Vagina (tissue), 2 donors: ENCODE measurements at regions not wholly inside any gene's neighbourhood (a gene's known extent, or its start where the extent isn't known, plus 50 kb on each side); places are given as distances from the start of the nearest gene placed in this dataset.
"Not testable (repeated sequence)": the region's sequence is repeated elsewhere in the genome, so short reads cannot be mapped to it uniquely, and the experiment has no call there.

Experiments used
- DNase-seq, 2 donors: peaks; one replicate each; pipeline ENCODE4 v3.0.0-alpha.2; 2017; ENCODE audit errors: extremely low spot score in 2 of 2
- H3K27ac ChIP-seq: fragments of 200-600 bp; sonication (generic); one replicate; pipeline ENCODE4 v1.5.1; 2019
- H3K27me3 ChIP-seq: fragments of 200-600 bp; sonication (generic); one replicate; pipeline ENCODE4 v1.5.1; 2019
- H3K36me3 ChIP-seq, 2 donors: fragments of 200-600 bp; sonication (generic); one replicate each; pipeline ENCODE4 v1.5.1; 2017 to 2019
- H3K4me1 ChIP-seq: fragments of 200-600 bp; sonication (generic); one replicate; pipeline ENCODE4 v1.5.1; 2019
- H3K4me3 ChIP-seq, 2 donors: fragments of 200-600 bp; sonication (generic); 1 replicate in 1 of 2; 2 replicates in 1 of 2; pipeline ENCODE4 v1.5.1; 2016 to 2019
- H3K9me3 ChIP-seq: fragments of 200-600 bp; sonication (generic); one replicate; pipeline ENCODE4 v1.5.1; 2019
- CTCF ChIP-seq, 3 experiments: fragments of 450-650 bp in 2 of 3; fragments of 200-600 bp in 1 of 3; sonication (generic) in 1 of 3; IDR thresholded peaks; one replicate each; pipeline ENCODE4 v1.5.1; 2017 to 2019; ENCODE audit warnings: antibody characterized with exemption in 3 of 3, mild to moderate bottlenecking in 2 of 3, moderate library complexity in 2 of 3
- POLR2A ChIP-seq, 2 donors: fragments of 450-650 bp; IDR thresholded peaks; one replicate each; pipeline ENCODE4 v1.6.1; 2017; ENCODE audit warnings: antibody characterized with exemption in 2 of 2, mild to moderate bottlenecking in 2 of 2, moderate library complexity in 2 of 2
- POLR2AphosphoS5 ChIP-seq, 2 donors: sonication (generic); formaldehyde crosslinking; IDR thresholded peaks; one replicate each; pipeline ENCODE4 v1.9.0; 2017; ENCODE audit warnings: antibody characterized with exemption in 2 of 2, mild to moderate bottlenecking in 2 of 2, low read depth in 1 of 2; ENCODE audit not compliant: insufficient read depth in 1 of 2
- intact Hi-C: fragments of 100-400 bp; cut with DNase I; formaldehyde crosslinking; loops from one replicate; pipeline ENCODE4 v1.15.1; 2023

- Histone ChIP-seq H3K36me3 (no peaks in the 10 kb centered on the region), H3K4me1 (no peaks in the 10 kb centered on the region), H3K27ac (no peak overlapping the region), H3K9me3 (no peaks in the 10 kb centered on the region), H3K27me3 (no peaks in the 10 kb centered on the region), H3K4me3 (no peak overlapping the region)
- intact Hi-C loops = no loop called here
- no peak for DNase-seq
- TF ChIP-seq POLR2A (IDR thresholded peaks at IDR 0.05) = no peak
Measured at GRCh38 chr18:4544142-4544541, 89.0 kb upstream of the DLGAP1 start.

- TF ChIP-seq POLR2A (IDR thresholded peaks at IDR 0.05) = no peak
- no peak for TF ChIP-seq CTCF (IDR thresholded peaks at IDR 0.05)
- no peak for TF ChIP-seq POLR2AphosphoS5 (IDR thresholded peaks at IDR 0.05; ENCODE audit: insufficient read depth in 1 of 2, low read depth in 1 of 2)
- no peaks in the 10 kb centered on the region for H3K36me3 ChIP-seq
- H3K27ac ChIP-seq = no peak overlapping the region
- no peak for DNase-seq
- H3K27me3 ChIP-seq = no peaks in the 10 kb centered on the region
- no peaks in the 10 kb centered on the region for H3K4me1 ChIP-seq
- intact Hi-C loops = no loop called here
- no peaks in the 10 kb centered on the region for H3K9me3 ChIP-seq
- H3K4me3 ChIP-seq = no peak overlapping the region
Measured at GRCh38 chr18:4543711-4544110, 88.6 kb upstream of the DLGAP1 start.

- Histone ChIP-seq H3K4me1 (no peaks in the 10 kb centered on the region), H3K36me3 (no peaks in the 10 kb centered on the region), H3K9me3 (no peaks in the 10 kb centered on the region), H3K4me3 (no peak overlapping the region), H3K27me3 (no peaks in the 10 kb centered on the region), H3K27ac (no peak overlapping the region)
- DNase-seq = no peak
- intact Hi-C loops = no loop called here
- TF ChIP-seq POLR2AphosphoS5 (IDR thresholded peaks at IDR 0.05; ENCODE audit: insufficient read depth in 1 of 2, low read depth in 1 of 2) (no peak), POLR2A (IDR thresholded peaks at IDR 0.05) (no peak), CTCF (IDR thresholded peaks at IDR 0.05) (no peak)
Measured at GRCh38 chr18:4541588-4541987, 86.5 kb upstream of the DLGAP1 start.

- no peak for DNase-seq
- H3K27ac ChIP-seq = no peak overlapping the region
- no peaks in the 10 kb centered on the region for H3K9me3 ChIP-seq
- no peak overlapping the region for H3K4me3 ChIP-seq
- intact Hi-C loops = no loop called here
- H3K4me1 ChIP-seq = no peaks in the 10 kb centered on the region
- H3K27me3 ChIP-seq = no peaks in the 10 kb centered on the region
- TF ChIP-seq POLR2A (IDR thresholded peaks at IDR 0.05) = no peak
- TF ChIP-seq CTCF (IDR thresholded peaks at IDR 0.05) = no peak
- TF ChIP-seq POLR2AphosphoS5 (IDR thresholded peaks at IDR 0.05; ENCODE audit: insufficient read depth in 1 of 2, low read depth in 1 of 2) = no peak
- no peaks in the 10 kb centered on the region for H3K36me3 ChIP-seq
Measured at GRCh38 chr18:4536447-4536846, 81.3 kb upstream of the DLGAP1 start.

- Histone ChIP-seq H3K27me3 (no peaks in the 10 kb centered on the region), H3K9me3 (no peaks in the 10 kb centered on the region), H3K36me3 (no peaks in the 10 kb centered on the region), H3K4me1 (no peaks in the 10 kb centered on the region), H3K4me3 (no peak overlapping the region), H3K27ac (no peak overlapping the region)
- DNase-seq = no peak
- intact Hi-C loops = no loop called here
- no peak for TF ChIP-seq POLR2A (IDR thresholded peaks at IDR 0.05)
- TF ChIP-seq CTCF (IDR thresholded peaks at IDR 0.05) = no peak
- TF ChIP-seq POLR2AphosphoS5 (IDR thresholded peaks at IDR 0.05; ENCODE audit: insufficient read depth in 1 of 2, low read depth in 1 of 2) = no peak
Measured at GRCh38 chr18:4528405-4528804, 73.3 kb upstream of the DLGAP1 start.

- DNase-seq, H3K9me3 ChIP-seq, H3K36me3 ChIP-seq, H3K27me3 ChIP-seq, intact Hi-C loops, H3K4me3 ChIP-seq, H3K27ac ChIP-seq, H3K4me1 ChIP-seq: not testable (repeated sequence)
Measured at GRCh38 chr18:4527826-4528225, 72.7 kb upstream of the DLGAP1 start.
